K562 (cell line): ENCODE measurements at regions not wholly inside any gene's neighbourhood (a gene's known extent, or its start where the extent isn't known, plus 50 kb on each side); places are given as distances from the start of the nearest gene placed in this dataset.

ENCODE experiments used
- ETV6 ChIP-seq, 3 experiments: fragments of 150-350 bp in 1 of 3; sonication (generic) in 1 of 3; formaldehyde crosslinking in 1 of 3; IDR thresholded peaks; 2 replicates each; pipeline versions ENCODE4 v1.6.1 to v1.8.0; 2014 to 2022; ENCODE audit warnings: borderline replicate concordance in 2 of 3, low read depth in 2 of 3, antibody characterized with exemption in 1 of 3, low read length in 1 of 3, mild to moderate bottlenecking in 1 of 3, missing genetic modification reagents in 1 of 3
- HMG20A ChIP-seq: fragments of 450-650 bp; formaldehyde crosslinking; conservative IDR thresholded peaks from 2 replicates; pipeline ENCODE4 v1.4.0; 2020; ENCODE audit warnings: mild to moderate bottlenecking, mixed read lengths
- JUN ChIP-seq, 2 experiments: sonication (generic) in 1 of 2; formaldehyde crosslinking in 1 of 2; IDR thresholded peaks; 2 replicates each; pipeline versions ENCODE4 v1.6.1 to v1.8.0; 2012 to 2022; ENCODE audit warnings: borderline replicate concordance in 2 of 2, mild to moderate bottlenecking in 2 of 2, improper control_type of control experiment in 1 of 2, low read depth in 1 of 2, low read length in 1 of 2, missing genetic modification reagents in 1 of 2
- RB1 ChIP-seq: fragments of 450-650 bp; IDR thresholded peaks from 2 replicates; pipeline ENCODE4 v1.6.1; 2017; ENCODE audit warnings: low read depth, mild to moderate bottlenecking
- SRSF1 ChIP-seq: fragments of 200-400 bp; formaldehyde crosslinking; IDR thresholded peaks from 2 replicates; pipeline ENCODE4 v1.6.1; 2017; ENCODE audit warnings: mild to moderate bottlenecking, low read depth, low read length, moderate library complexity
- TAF1 ChIP-seq: IDR thresholded peaks from 2 replicates; pipeline ENCODE4 v1.6.1; 2011; ENCODE audit warnings: mild to moderate bottlenecking, low read length, moderate library complexity; ENCODE audit not compliant: insufficient read depth, control insufficient read depth, severe bottlenecking; ENCODE audit errors: extremely low read depth
- TF ChIP-seq, protein P1 (sequence below), 2 experiments: fragments of 450-650 bp; formaldehyde crosslinking in 1 of 2; IDR thresholded peaks; 2 replicates each; pipeline versions ENCODE4 v1.4.0 to v1.6.1; 2014 to 2020; ENCODE audit warnings: mild to moderate bottlenecking in 2 of 2, borderline replicate concordance in 1 of 2, low read depth in 1 of 2
- TF ChIP-seq, protein P2 (sequence below): sonication (generic); formaldehyde crosslinking; IDR thresholded peaks from 2 replicates; pipeline ENCODE4 v1.9.0; 2022; ENCODE audit warnings: mild to moderate bottlenecking, missing genetic modification reagents

DNA sequence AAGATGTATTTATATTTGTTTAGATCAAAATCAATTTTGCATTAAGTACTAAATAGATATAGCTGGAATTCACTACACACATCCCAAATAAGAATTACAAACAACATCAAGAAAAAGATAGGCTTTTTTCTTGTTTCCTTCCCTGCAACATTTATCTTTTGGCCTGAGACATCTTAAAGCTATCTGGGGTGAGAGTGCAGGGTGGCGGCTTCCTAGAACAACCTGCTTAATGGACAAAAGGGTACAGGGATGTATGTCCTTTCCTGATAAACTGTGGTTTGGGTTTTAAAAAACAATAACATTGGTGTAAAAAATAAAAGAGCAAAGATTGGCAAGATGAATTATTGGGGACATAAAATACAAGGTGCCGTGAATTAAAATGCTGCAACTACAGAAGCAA is 54.4 kb downstream of the EPRS1 start (continued):
- TF ChIP-seq, protein P1, sequence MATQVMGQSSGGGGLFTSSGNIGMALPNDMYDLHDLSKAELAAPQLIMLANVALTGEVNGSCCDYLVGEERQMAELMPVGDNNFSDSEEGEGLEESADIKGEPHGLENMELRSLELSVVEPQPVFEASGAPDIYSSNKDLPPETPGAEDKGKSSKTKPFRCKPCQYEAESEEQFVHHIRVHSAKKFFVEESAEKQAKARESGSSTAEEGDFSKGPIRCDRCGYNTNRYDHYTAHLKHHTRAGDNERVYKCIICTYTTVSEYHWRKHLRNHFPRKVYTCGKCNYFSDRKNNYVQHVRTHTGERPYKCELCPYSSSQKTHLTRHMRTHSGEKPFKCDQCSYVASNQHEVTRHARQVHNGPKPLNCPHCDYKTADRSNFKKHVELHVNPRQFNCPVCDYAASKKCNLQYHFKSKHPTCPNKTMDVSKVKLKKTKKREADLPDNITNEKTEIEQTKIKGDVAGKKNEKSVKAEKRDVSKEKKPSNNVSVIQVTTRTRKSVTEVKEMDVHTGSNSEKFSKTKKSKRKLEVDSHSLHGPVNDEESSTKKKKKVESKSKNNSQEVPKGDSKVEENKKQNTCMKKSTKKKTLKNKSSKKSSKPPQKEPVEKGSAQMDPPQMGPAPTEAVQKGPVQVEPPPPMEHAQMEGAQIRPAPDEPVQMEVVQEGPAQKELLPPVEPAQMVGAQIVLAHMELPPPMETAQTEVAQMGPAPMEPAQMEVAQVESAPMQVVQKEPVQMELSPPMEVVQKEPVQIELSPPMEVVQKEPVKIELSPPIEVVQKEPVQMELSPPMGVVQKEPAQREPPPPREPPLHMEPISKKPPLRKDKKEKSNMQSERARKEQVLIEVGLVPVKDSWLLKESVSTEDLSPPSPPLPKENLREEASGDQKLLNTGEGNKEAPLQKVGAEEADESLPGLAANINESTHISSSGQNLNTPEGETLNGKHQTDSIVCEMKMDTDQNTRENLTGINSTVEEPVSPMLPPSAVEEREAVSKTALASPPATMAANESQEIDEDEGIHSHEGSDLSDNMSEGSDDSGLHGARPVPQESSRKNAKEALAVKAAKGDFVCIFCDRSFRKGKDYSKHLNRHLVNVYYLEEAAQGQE (IDR thresholded peaks at IDR 0.05; ENCODE audit: borderline replicate concordance), result no peak
- TF ChIP-seq, protein P1 (CRISPR knock-in tag; IDR thresholded peaks at IDR 0.05; ENCODE audit: low read depth), result no peak
- no peak for TF ChIP-seq SRSF1
- TF ChIP-seq JUN (IDR thresholded peaks at IDR 0.05; ENCODE audit: borderline replicate concordance, low read depth, low read length), result no peak
- TF ChIP-seq JUN (CRISPR knock-in tag; IDR thresholded peaks at IDR 0.05; ENCODE audit: borderline replicate concordance), result no peak
- TF ChIP-seq, protein P2, sequence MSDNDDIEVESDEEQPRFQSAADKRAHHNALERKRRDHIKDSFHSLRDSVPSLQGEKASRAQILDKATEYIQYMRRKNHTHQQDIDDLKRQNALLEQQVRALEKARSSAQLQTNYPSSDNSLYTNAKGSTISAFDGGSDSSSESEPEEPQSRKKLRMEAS, result no peak
- TF ChIP-seq HMG20A (CRISPR knock-in tag), result no peak
- no peak for TF ChIP-seq ETV6 (IDR thresholded peaks at IDR 0.05; ENCODE audit: borderline replicate concordance in 1 of 2, low read depth in 2 of 2, low read length in 1 of 2)
- TF ChIP-seq ETV6 (CRISPR knock-in tag; IDR thresholded peaks at IDR 0.05; ENCODE audit: borderline replicate concordance), result no peak
- TF ChIP-seq RB1, result no peak
- TF ChIP-seq TAF1, result no peak
- TF ChIP-seq, all 486 proteins: peak for 4
